Peyer's patch (tissue), 4 donors: ENCODE measurements at regions not wholly inside any gene's neighbourhood (a gene's known extent, or its start where the extent isn't known, plus 50 kb on each side); places are given as distances from the start of the nearest gene placed in this dataset.

Experiments
- DNase-seq, 3 donors: peaks; one replicate each; pipeline ENCODE4 v3.0.0-alpha.2; 2017 to 2019
- H3K27ac ChIP-seq, 4 donors: fragments of 200-600 bp; sonication (generic); one replicate each; pipeline ENCODE4 v1.5.1; 2016 to 2019
- H3K27me3 ChIP-seq, 2 donors: fragments of 200-600 bp; sonication (generic); one replicate each; pipeline ENCODE4 v1.5.1; 2019
- H3K36me3 ChIP-seq, 3 donors: fragments of 200-600 bp; sonication (generic); one replicate each; pipeline ENCODE4 v1.5.1; 2016 to 2019
- H3K4me1 ChIP-seq, 4 donors: fragments of 200-600 bp; sonication (generic); one replicate each; pipeline ENCODE4 v1.5.1; 2016 to 2019
- H3K4me3 ChIP-seq, 4 donors: fragments of 200-600 bp; sonication (generic); 1 replicate in 3 of 4; 2 replicates in 1 of 4; pipeline ENCODE4 v1.5.1; 2016 to 2019; ENCODE audit warnings: mild to moderate bottlenecking in 1 of 4
- H3K9me3 ChIP-seq, 4 donors: fragments of 200-600 bp; sonication (generic); one replicate each; pipeline ENCODE4 v1.5.1; 2016 to 2019; ENCODE audit warnings: mild to moderate bottlenecking in 1 of 4
- CTCF ChIP-seq, 6 experiments: fragments of 450-650 bp in 4 of 6; fragments of 200-600 bp in 2 of 6; sonication (generic) in 1 of 6; IDR thresholded peaks; one replicate each; pipeline ENCODE4 v1.5.1; 2017 to 2019; ENCODE audit warnings: antibody characterized with exemption in 6 of 6, mild to moderate bottlenecking in 3 of 6, moderate library complexity in 1 of 6
- POLR2A ChIP-seq, 2 donors: fragments of 450-650 bp; IDR thresholded peaks; one replicate each; pipeline ENCODE4 v1.5.1; 2017; ENCODE audit warnings: antibody characterized with exemption in 2 of 2, mild to moderate bottlenecking in 2 of 2, moderate library complexity in 2 of 2

DNA sequence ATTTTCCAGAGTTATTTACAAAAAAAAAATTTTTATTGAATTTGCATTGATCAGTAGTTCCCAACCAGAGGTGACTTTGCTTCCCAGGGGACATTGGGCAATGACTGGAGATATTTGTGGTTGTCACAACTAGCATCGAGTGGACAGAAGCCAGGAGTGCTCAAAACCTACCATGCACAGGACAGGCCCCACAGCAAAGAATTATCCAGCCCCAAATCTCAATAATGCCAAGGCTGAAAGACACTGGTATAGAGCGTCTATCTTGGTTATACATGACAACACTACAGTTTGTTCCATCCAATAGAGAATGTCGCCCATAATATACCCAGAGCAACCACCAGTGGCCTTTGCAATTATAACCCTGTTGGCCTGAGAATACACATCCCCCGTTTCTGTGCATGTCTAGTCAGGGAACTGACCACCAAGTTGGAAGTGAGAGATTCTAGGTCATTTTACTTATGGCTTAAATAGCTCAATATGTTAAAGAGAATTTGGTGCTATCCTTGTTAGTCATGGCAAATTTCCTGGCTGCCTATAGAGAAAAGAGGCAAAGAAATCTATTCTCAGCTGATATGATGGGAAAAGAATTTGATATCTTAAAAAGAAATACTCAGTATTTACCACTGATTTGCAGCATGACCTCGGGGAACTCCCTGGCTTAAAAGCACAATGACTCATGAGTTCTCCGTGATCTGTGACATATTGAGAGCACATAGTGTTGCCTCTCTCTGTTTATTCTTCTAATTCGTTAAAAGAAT, 76.0 kb upstream of the ADTRP start:
- TF ChIP-seq CTCF (IDR thresholded peaks at IDR 0.05) = no peak
- no peak for DNase-seq
- no peak overlapping the region for H3K4me3 ChIP-seq
- H3K27me3 ChIP-seq = no peaks in the 10 kb centered on the region
- H3K9me3 ChIP-seq = no peaks in the 10 kb centered on the region
- H3K4me1 ChIP-seq = no peaks in the 10 kb centered on the region
- H3K27ac ChIP-seq = no peak overlapping the region
- no peaks in the 10 kb centered on the region for H3K36me3 ChIP-seq

DNA sequence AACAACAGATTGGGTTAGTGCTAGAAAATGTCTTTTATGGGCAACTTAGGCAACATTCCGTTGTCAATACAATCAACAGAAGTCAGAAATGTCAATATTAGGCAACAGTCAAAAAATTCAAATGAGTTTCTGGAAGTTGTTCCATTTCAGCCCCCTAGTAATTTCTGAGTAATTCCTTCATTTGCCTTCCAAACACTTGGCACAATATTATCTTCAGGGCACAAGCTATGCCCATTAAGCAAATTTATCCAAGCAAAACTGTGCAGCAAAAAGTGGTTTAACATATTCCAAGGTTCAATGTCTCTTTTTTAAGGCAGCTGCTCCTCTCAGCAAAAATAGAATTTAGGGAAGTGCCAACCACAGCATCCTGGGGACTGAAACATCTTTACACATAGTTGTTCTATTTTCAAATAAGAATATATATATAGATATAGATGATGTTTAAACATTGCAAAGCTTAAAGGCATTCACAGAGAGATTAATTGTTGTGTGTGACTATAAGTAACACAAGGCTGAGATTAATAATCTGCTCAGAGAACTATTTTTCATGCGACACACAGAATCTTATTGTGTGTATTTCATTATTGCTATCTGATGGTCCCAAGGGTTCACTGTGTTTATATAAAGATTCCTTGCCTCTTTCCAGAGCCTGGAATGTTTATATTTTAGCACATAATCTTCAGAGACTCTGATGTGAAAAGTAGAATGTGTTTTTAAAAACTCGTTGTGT, 75.2 kb upstream of the ADTRP start:
- no peak for DNase-seq
- Histone ChIP-seq H3K4me3 (no peak overlapping the region), H3K4me1 (no peaks in the 10 kb centered on the region)

DNA sequence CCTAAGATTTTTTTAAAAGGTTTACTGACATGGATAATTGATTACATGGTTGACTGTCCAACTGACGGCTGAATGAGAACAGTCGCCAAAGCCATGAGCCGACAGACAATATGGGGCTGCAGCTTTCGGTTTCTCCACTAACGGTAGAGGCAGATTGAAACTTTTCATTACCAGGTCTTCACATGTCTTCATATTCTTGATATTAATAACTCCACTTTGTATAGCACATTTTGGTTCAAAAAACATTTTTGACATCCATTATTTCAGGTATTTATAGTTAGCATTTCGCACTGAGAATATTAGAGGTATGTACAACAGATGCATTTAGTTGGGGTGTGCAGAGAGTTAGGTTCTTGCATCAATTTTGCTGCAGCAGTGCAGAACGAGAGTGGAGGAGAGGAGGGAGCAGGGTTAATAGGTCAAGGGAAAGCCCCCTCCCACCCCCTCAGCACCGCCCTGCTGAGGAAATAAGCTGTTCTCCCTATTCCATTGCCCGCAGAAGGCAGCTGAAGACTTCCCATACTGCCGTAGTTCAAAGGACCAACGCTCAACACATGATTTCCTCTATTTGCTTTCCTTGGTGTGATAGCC, 73.6 kb upstream of the ADTRP start:
- TF ChIP-seq CTCF (IDR thresholded peaks at IDR 0.05) (no peak), POLR2A (IDR thresholded peaks at IDR 0.05) (no peak)
- H3K27ac ChIP-seq = no peak overlapping the region
- no peaks in the 10 kb centered on the region for H3K9me3 ChIP-seq
- no peaks in the 10 kb centered on the region for H3K4me1 ChIP-seq
- no peaks in the 10 kb centered on the region for H3K36me3 ChIP-seq
- DNase-seq = no peak
- no peaks in the 10 kb centered on the region for H3K27me3 ChIP-seq
- H3K4me3 ChIP-seq = no peak overlapping the region

More for the DNA sequence above, 75.2 kb upstream of the ADTRP start:
- Histone ChIP-seq H3K27me3 (no peaks in the 10 kb centered on the region), H3K36me3 (no peaks in the 10 kb centered on the region), H3K27ac (no peak overlapping the region), H3K9me3 (no peaks in the 10 kb centered on the region)
- no peak for TF ChIP-seq CTCF (IDR thresholded peaks at IDR 0.05)
- TF ChIP-seq POLR2A (IDR thresholded peaks at IDR 0.05) = no peak

GRCh38 chr6:11851387-11851786, 72.8 kb upstream of the ADTRP start:
- Histone ChIP-seq H3K9me3 (no peaks in the 10 kb centered on the region), H3K27me3 (no peaks in the 10 kb centered on the region), H3K4me3 (no peak overlapping the region), H3K36me3 (no peaks in the 10 kb centered on the region), H3K4me1 (no peaks in the 10 kb centered on the region), H3K27ac (no peak overlapping the region)
- no peak for DNase-seq
- TF ChIP-seq CTCF (IDR thresholded peaks at IDR 0.05) = no peak
- TF ChIP-seq POLR2A (IDR thresholded peaks at IDR 0.05) = no peak

DNA sequence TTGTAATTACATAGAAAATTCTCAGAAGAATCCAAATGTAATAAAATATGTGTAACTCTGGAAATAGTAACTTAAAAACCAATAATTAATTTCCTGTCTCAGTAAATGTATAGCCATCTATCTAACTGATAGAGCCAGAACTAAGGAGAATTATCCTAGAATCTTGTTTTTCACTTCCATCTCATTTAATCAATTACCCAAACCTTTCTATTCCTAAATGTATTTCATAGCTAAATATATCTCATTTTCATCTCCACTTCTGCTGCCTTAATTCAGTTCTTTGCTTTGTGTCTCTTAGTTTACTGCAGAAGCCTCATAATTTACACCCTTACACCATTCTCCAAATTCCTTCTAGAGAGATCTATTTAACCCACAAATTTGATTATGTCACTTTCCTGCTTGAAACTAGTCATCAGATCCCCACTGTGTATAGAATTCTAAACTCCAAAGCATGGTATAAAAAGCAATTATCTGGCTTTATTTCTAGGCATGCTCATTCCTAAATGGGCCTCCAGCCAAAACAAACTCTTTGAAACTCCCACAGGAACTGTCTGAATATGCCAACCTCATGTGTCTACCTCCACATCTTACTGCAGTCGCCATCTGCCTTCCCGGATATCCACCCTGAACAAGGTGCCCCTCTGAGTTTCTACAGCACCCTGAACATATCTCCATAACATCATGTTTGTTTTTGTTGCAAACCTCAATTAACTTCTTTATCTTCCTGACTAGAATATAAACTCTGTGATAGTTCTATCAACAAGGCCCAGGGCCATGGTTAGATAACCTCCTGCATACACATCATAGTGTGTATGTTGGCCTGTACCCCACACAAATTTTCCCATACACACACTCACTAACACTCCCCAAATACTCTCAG, 70.5 kb upstream of the ADTRP start:
- DNase-seq = no peak
- Histone ChIP-seq H3K27me3 (no peaks in the 10 kb centered on the region), H3K9me3 (no peaks in the 10 kb centered on the region), H3K4me1 (no peaks in the 10 kb centered on the region), H3K36me3 (no peaks in the 10 kb centered on the region), H3K27ac (no peak overlapping the region), H3K4me3 (no peak overlapping the region)
- TF ChIP-seq POLR2A (IDR thresholded peaks at IDR 0.05) = no peak
- no peak for TF ChIP-seq CTCF (IDR thresholded peaks at IDR 0.05)
